ENCODE measurements at regions not wholly inside any gene's neighbourhood (a gene's known extent, or its start where the extent isn't known, plus 50 kb on each side); places are given as distances from the start of the nearest gene placed in this dataset.

GRCh38 chr2:176592216-176592615, 323.0 kb downstream of the MTX2 start:
- no peak for ATAC-seq (ENCODE audit: low read depth)
- Mint-ChIP-seq H3K4me1 (no peaks in the 10 kb centered on the region), H3K36me3 (no peaks in the 10 kb centered on the region), H3K9me3 (no peaks in the 10 kb centered on the region), H3K4me3 (no peak overlapping the region), H3K27me3 (peaks cover 2% of the 10 kb centered on the region), H3K27ac (no peak overlapping the region)
- POLR2A ChIA-PET, result no interaction called here
- no peak for DNase-seq

GRCh38 chr2:176595986-176596385, 326.7 kb downstream of the MTX2 start:
- H3K4me1 Mint-ChIP-seq, result no peaks in the 10 kb centered on the region
- H3K27ac Mint-ChIP-seq, result no peak overlapping the region
- ATAC-seq (ENCODE audit: low read depth) (no peak), DNase-seq (no peak)
- H3K27me3 Mint-ChIP-seq, result peaks cover 11% of the 10 kb centered on the region
- no peak overlapping the region for H3K4me3 Mint-ChIP-seq
- H3K9me3 Mint-ChIP-seq, result no peaks in the 10 kb centered on the region
- H3K36me3 Mint-ChIP-seq, result no peaks in the 10 kb centered on the region
- POLR2A ChIA-PET, result no interaction called here

GRCh38 chr2:176597916-176598315, 328.7 kb downstream of the MTX2 start:
- no peak for ATAC-seq (ENCODE audit: low read depth)
- peaks cover 11% of the 10 kb centered on the region for H3K27me3 Mint-ChIP-seq
- no peaks in the 10 kb centered on the region for H3K9me3 Mint-ChIP-seq

GRCh38 chr2:176598351-176598750, 329.1 kb downstream of the MTX2 start:
- Mint-ChIP-seq H3K4me1 (no peaks in the 10 kb centered on the region), H3K27ac (no peak overlapping the region), H3K4me3 (no peak overlapping the region), H3K36me3 (no peaks in the 10 kb centered on the region), H3K9me3 (no peaks in the 10 kb centered on the region), H3K27me3 (peaks cover 11% of the 10 kb centered on the region)
- POLR2A ChIA-PET, result no interaction called here
- DNase-seq (no peak), ATAC-seq (ENCODE audit: low read depth) (no peak)

More at GRCh38 chr2:176597916-176598315, 328.7 kb downstream of the MTX2 start:
- Mint-ChIP-seq H3K27ac (no peak overlapping the region), H3K36me3 (no peaks in the 10 kb centered on the region), H3K4me3 (no peak overlapping the region), H3K4me1 (no peaks in the 10 kb centered on the region)
- POLR2A ChIA-PET, result no interaction called here
- DNase-seq, result no peak

GRCh38 chr2:176599796-176600485, 330.7 kb downstream of the MTX2 start:
- Mint-ChIP-seq H3K27ac (no peak overlapping the region), H3K9me3 (no peaks in the 10 kb centered on the region), H3K27me3 (peaks cover 13% of the 10 kb centered on the region), H3K4me1 (no peaks in the 10 kb centered on the region), H3K36me3 (no peaks in the 10 kb centered on the region), H3K4me3 (no peak overlapping the region)
- POLR2A ChIA-PET, result no interaction called here
- ATAC-seq (ENCODE audit: low read depth), result no peak
- no peak for DNase-seq

- Mint-ChIP-seq H3K9me3 (no peaks in the 10 kb centered on the region), H3K27ac (no peak overlapping the region), H3K4me1 (no peaks in the 10 kb centered on the region), H3K4me3 (no peak overlapping the region), H3K27me3 (peaks cover 14% of the 10 kb centered on the region), H3K36me3 (no peaks in the 10 kb centered on the region)
- ATAC-seq (ENCODE audit: low read depth) (no peak), DNase-seq (no peak)
- POLR2A ChIA-PET, result interaction anchor here (0.6 kb wide), 1 partner anchor 756 kb away, joined by 3 read pairs; no protein-coding TSS in a partner anchor
Observed at GRCh38 chr2:176601066-176601465, 331.8 kb downstream of the MTX2 start.

- no peak overlapping the region for H3K4me3 Mint-ChIP-seq
- H3K36me3 Mint-ChIP-seq, result no peaks in the 10 kb centered on the region
- ATAC-seq (ENCODE audit: low read depth) (no peak), DNase-seq (no peak)
- POLR2A ChIA-PET, result no interaction called here
- H3K4me1 Mint-ChIP-seq, result no peaks in the 10 kb centered on the region
- H3K27ac Mint-ChIP-seq, result no peak overlapping the region
- no peaks in the 10 kb centered on the region for H3K9me3 Mint-ChIP-seq
- peaks cover 33% of the 10 kb centered on the region for H3K27me3 Mint-ChIP-seq
Observed at GRCh38 chr2:176612036-176612435, 342.8 kb downstream of the MTX2 start.

- no peaks in the 10 kb centered on the region for H3K9me3 Mint-ChIP-seq
Observed at GRCh38 chr2:176612736-176613135, 343.5 kb downstream of the MTX2 start.

GRCh38 chr2:176613323-176613987, 344.2 kb downstream of the MTX2 start:
- POLR2A ChIA-PET, result no interaction called here
- DNase-seq (no peak), ATAC-seq (ENCODE audit: low read depth) (no peak)
- Mint-ChIP-seq H3K27ac (no peak overlapping the region), H3K4me1 (no peaks in the 10 kb centered on the region), H3K9me3 (no peaks in the 10 kb centered on the region), H3K4me3 (no peak overlapping the region), H3K36me3 (no peaks in the 10 kb centered on the region), H3K27me3 (peaks cover 35% of the 10 kb centered on the region)

More at GRCh38 chr2:176612736-176613135, 343.5 kb downstream of the MTX2 start:
- Mint-ChIP-seq H3K27ac (no peak overlapping the region), H3K4me1 (no peaks in the 10 kb centered on the region), H3K4me3 (no peak overlapping the region), H3K27me3 (peaks cover 35% of the 10 kb centered on the region), H3K36me3 (no peaks in the 10 kb centered on the region)
- ATAC-seq (ENCODE audit: low read depth) (no peak), DNase-seq (no peak)
- POLR2A ChIA-PET, result no interaction called here

GRCh38 chr2:176614049-176614448, 344.8 kb downstream of the MTX2 start:
- Mint-ChIP-seq H3K27me3 (peaks cover 33% of the 10 kb centered on the region), H3K9me3 (no peaks in the 10 kb centered on the region), H3K27ac (no peak overlapping the region), H3K36me3 (no peaks in the 10 kb centered on the region), H3K4me1 (no peaks in the 10 kb centered on the region), H3K4me3 (no peak overlapping the region)
- ATAC-seq (ENCODE audit: low read depth) (no peak), DNase-seq (no peak)
- POLR2A ChIA-PET, result no interaction called here

GRCh38 chr2:176614930-176615329, 345.7 kb downstream of the MTX2 start:
- no peak overlapping the region for H3K4me3 Mint-ChIP-seq
- ATAC-seq (ENCODE audit: low read depth) (no peak), DNase-seq (no peak)
- H3K27ac Mint-ChIP-seq, result no peak overlapping the region
- H3K4me1 Mint-ChIP-seq, result no peaks in the 10 kb centered on the region
- no peaks in the 10 kb centered on the region for H3K9me3 Mint-ChIP-seq
- peaks cover 34% of the 10 kb centered on the region for H3K27me3 Mint-ChIP-seq
- POLR2A ChIA-PET, result no interaction called here
- H3K36me3 Mint-ChIP-seq, result no peaks in the 10 kb centered on the region

- H3K27me3 Mint-ChIP-seq, result peaks cover 33% of the 10 kb centered on the region
- H3K9me3 Mint-ChIP-seq, result no peaks in the 10 kb centered on the region
- DNase-seq (no peak), ATAC-seq (ENCODE audit: low read depth) (no peak)
- H3K4me1 Mint-ChIP-seq, result no peaks in the 10 kb centered on the region
- POLR2A ChIA-PET, result no interaction called here
- no peak overlapping the region for H3K27ac Mint-ChIP-seq
- H3K4me3 Mint-ChIP-seq, result no peak overlapping the region
- no peaks in the 10 kb centered on the region for H3K36me3 Mint-ChIP-seq
Observed at GRCh38 chr2:176619504-176619903, 350.3 kb downstream of the MTX2 start.

GRCh38 chr2:176621350-176621749, 352.1 kb downstream of the MTX2 start:
- peaks cover 33% of the 10 kb centered on the region for H3K27me3 Mint-ChIP-seq
- no peak overlapping the region for H3K4me3 Mint-ChIP-seq
- H3K27ac Mint-ChIP-seq, result no peak overlapping the region
- DNase-seq, result no peak
- no peaks in the 10 kb centered on the region for H3K36me3 Mint-ChIP-seq
- H3K9me3 Mint-ChIP-seq, result no peaks in the 10 kb centered on the region
- H3K4me1 Mint-ChIP-seq, result no peaks in the 10 kb centered on the region
- no peak for ATAC-seq (ENCODE audit: low read depth)
- POLR2A ChIA-PET, result no interaction called here

GRCh38 chr2:176622792-176623191, 353.6 kb downstream of the MTX2 start:
- Mint-ChIP-seq H3K27me3 (peaks cover 40% of the 10 kb centered on the region), H3K36me3 (no peaks in the 10 kb centered on the region), H3K4me1 (no peaks in the 10 kb centered on the region), H3K4me3 (no peak overlapping the region), H3K9me3 (no peaks in the 10 kb centered on the region), H3K27ac (no peak overlapping the region)
- DNase-seq (no peak), ATAC-seq (ENCODE audit: low read depth) (no peak)
- POLR2A ChIA-PET, result no interaction called here

Measured in activated naive CD8-positive, alpha-beta T cell treated with anti-CD3 and anti-CD28 coated beads, Interleukin-2, amount 10 ng/mL, durations not matched to agents 7 days and 5 days (primary cell).